ENCODE measurements at regions not wholly inside any gene's neighbourhood (a gene's known extent, or its start where the extent isn't known, plus 50 kb on each side); places are given as distances from the start of the nearest gene placed in this dataset.

GRCh38 chr16:59440502-59440901 lies 706.4 kb upstream of the GOT2 start:
- DNase-seq: no peak
- ATAC-seq (ENCODE audit: poor library complexity): no peak
- intact Hi-C loops (cut with DNase I): no loop called here

GRCh38 chr16:59432896-59433295 lies 698.8 kb upstream of the GOT2 start:
- intact Hi-C loops (cut with DNase I): no loop called here
- no peak for DNase-seq
- ATAC-seq (ENCODE audit: poor library complexity): no peak

DNA sequence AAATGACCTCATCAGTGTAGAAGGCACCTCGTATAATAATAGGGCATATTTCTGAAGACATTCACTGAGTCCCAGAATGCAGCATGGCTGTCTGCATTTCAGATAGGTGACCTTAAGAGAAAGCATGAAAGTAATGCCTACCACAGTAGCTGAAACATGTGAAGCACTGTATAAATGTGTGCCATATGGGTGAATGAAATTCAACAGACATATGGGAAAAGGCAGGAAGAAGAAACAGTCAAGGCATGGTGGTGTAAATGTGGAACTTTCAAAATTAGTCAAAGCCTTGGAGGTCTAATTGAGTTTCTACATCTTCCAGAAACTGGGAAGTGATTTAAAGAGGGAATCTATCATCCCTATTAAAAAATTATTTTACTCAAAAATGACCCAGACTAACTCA lies 698.2 kb upstream of the GOT2 start:
- no peak for DNase-seq
- intact Hi-C loops (cut with DNase I): no loop called here
- ATAC-seq (ENCODE audit: poor library complexity): no peak

GRCh38 chr16:59424714-59425273 lies 690.7 kb upstream of the GOT2 start:
- intact Hi-C loops (cut with DNase I): no loop called here
- no peak for ATAC-seq (ENCODE audit: poor library complexity)
- DNase-seq: no peak

- intact Hi-C loops (cut with DNase I): no loop called here
- no peak for ATAC-seq (ENCODE audit: poor library complexity)
- DNase-seq: no peak
These were observed 678.1 kb upstream of the GOT2 start for GRCh38 chr16:59411961-59412841.

- intact Hi-C loops (cut with DNase I): no loop called here
- ATAC-seq (ENCODE audit: poor library complexity) (no peak), DNase-seq (no peak)
These were observed 676.3 kb upstream of the GOT2 start for GRCh38 chr16:59410451-59410850.

DNA sequence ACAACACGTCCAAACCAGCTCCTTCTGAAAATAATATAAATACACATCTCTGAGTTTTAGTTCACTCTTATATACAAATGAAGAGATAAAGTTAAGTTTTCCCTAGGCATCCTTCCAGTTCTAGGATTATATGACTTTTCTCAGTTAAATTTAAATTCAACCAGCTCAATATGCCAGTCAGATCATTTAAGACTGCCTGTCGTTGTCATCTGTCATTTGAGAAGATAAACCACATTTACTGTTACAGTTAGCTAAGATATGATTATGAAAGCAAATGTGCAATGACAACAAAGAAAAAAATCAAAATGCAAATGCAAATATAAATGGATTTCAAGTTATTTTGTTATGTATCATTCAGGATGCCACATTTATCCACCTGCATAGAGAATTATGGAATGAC lies 671.7 kb upstream of the GOT2 start:
- intact Hi-C loops (cut with DNase I): no loop called here
- no peak for ATAC-seq (ENCODE audit: poor library complexity)
- DNase-seq: no peak

- DNase-seq (no peak), ATAC-seq (ENCODE audit: poor library complexity) (no peak)
- intact Hi-C loops (cut with DNase I): no loop called here
These were observed 670.4 kb upstream of the GOT2 start for GRCh38 chr16:59404509-59404908.

- no peak for ATAC-seq (ENCODE audit: poor library complexity)
- DNase-seq: no peak
- intact Hi-C loops (cut with DNase I): no loop called here
These were observed 666.7 kb upstream of the GOT2 start for GRCh38 chr16:59400830-59401229.

GRCh38 chr16:59397638-59398037 lies 663.5 kb upstream of the GOT2 start:
- intact Hi-C loops (cut with DNase I): no loop called here
- ATAC-seq (ENCODE audit: poor library complexity) (no peak), DNase-seq (no peak)

- intact Hi-C loops (cut with DNase I): no loop called here
- no peak for DNase-seq
- ATAC-seq (ENCODE audit: poor library complexity): no peak
These were observed 660.4 kb upstream of the GOT2 start for GRCh38 chr16:59394526-59394925.

GRCh38 chr16:59392911-59393310 lies 658.8 kb upstream of the GOT2 start:
- intact Hi-C loops (cut with DNase I): no loop called here
- no peak for ATAC-seq (ENCODE audit: poor library complexity)
- DNase-seq: no peak

DNA sequence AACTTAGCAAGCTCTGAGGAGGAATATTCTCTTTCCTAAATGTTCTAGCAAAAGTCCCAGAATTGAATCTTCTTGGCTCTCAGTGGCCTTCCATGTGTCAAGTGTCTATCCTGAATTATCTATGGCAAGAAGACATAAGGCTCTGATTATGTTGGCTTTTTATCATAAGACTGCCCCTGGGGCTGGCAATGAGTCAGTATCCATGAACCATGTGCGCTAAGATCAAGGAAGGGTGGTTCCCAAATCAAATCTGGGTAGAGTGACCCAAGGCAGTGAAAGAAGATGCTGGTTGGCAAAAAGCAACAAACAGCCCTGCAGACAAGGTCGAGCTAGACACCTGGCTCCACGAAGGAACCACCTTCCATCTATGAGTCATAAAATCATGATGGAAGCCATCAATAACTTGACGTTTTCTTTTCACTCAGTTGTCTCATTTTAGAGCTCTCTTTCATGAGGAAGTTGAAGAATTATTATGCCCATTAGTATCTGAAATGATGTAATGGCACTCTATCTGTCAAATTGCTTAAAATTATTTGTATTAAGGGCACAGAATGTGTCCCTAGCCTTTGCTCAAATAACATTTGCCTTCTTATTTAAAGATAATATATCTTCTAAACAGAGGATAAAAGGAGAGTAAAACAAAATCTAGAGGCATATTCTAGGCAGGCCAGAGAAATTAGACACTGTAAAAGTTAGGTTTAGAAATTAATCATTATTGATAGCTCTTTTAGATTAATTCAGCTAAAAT lies 657.7 kb upstream of the GOT2 start:
- no peak for ATAC-seq (ENCODE audit: poor library complexity)
- intact Hi-C loops (cut with DNase I): no loop called here
- DNase-seq: no peak

GRCh38 chr16:59385959-59386358 lies 651.8 kb upstream of the GOT2 start:
- intact Hi-C loops (cut with DNase I): no loop called here
- peak; percentile 43 for ATAC-seq (ENCODE audit: poor library complexity)
- DNase-seq: no peak

- intact Hi-C loops (cut with DNase I): no loop called here
- ATAC-seq (ENCODE audit: poor library complexity) (no peak), DNase-seq (no peak)
These were observed 651.4 kb upstream of the GOT2 start for GRCh38 chr16:59385491-59385890.

- no peak for ATAC-seq (ENCODE audit: poor library complexity)
- intact Hi-C loops (cut with DNase I): no loop called here
- no peak for DNase-seq
These were observed 639.5 kb upstream of the GOT2 start for GRCh38 chr16:59373632-59374031.

DNA sequence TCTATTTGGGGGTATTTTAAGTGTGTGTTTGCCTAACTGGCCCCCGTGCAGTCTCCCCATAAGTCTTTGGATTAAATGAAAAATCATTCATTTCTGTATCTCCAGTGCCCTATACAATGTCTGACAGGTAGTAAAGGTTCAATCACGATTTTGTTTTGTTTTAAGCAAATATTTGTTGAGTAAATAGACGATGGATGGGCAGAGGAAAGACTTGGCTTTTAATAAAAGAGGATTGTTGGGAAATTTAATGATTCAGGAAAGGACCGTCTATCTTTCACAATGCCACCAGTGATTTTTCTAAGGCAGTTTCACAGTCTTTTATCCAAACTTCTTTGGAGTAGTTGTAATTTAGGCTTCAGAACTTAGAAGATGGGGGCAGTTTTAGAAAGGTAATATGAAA lies 636.6 kb upstream of the GOT2 start:
- DNase-seq (no peak), ATAC-seq (ENCODE audit: poor library complexity) (no peak)
- intact Hi-C loops (cut with DNase I): no loop called here

DNA sequence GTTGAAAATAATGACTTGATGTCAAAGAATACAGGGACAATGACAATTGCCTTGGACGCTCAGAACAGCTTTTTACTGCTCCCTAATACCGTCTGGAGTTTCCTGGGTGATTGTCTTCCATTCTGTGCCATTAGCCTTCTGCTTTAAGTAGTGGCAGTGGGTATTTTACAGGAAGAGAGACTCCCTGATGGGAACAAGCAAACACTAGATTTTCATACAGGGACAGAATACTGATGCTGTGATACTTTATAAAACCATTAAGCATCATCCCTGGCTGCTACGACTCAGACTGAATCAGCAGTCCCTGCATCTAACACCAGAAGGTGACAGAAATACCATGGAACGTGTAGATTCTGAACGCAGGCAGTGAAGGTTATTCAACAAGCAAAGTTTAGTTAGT lies 635.4 kb upstream of the GOT2 start:
- intact Hi-C loops (cut with DNase I): no loop called here
- DNase-seq (no peak), ATAC-seq (ENCODE audit: poor library complexity) (no peak)

GRCh38 chr16:59368586-59368985 lies 634.5 kb upstream of the GOT2 start:
- intact Hi-C loops (cut with DNase I): no loop called here
- no peak for DNase-seq
- no peak for ATAC-seq (ENCODE audit: poor library complexity)

GRCh38 chr16:59356709-59357108 lies 622.6 kb upstream of the GOT2 start:
- no peak for DNase-seq
- ATAC-seq (ENCODE audit: poor library complexity): no peak
- intact Hi-C loops (cut with DNase I): no loop called here

All from Right ventricle myocardium superior (tissue), 1 donor.